DND-41 (cell line): ENCODE measurements at regions not wholly inside any gene's neighbourhood (a gene's known extent, or its start where the extent isn't known, plus 50 kb on each side); places are given as distances from the start of the nearest gene placed in this dataset.

Experiments
- ATAC-seq: fragments of 200-7000 bp; cut with Tn5 transposase; 3 replicates; pipeline ENCODE4 v1.9.1; 2021; ENCODE audit warnings: low read depth; ENCODE audit not compliant: insufficient read depth
- DNase-seq: peaks from one replicate; pipeline ENCODE4 v3.0.0-alpha.2; 2020
- H2AFZ ChIP-seq: 2 replicates; pipeline ENCODE4 v1.6.0; 2012; ENCODE audit warnings: low read depth, low read length
- H3K27ac ChIP-seq: 2 replicates; pipeline ENCODE4 v1.5.1; 2012; ENCODE audit warnings: low read length, inconsistent platforms
- H3K27me3 ChIP-seq: fragments of 200-600 bp; sonication (generic); 2 replicates; pipeline ENCODE4 v1.6.0; 2012; ENCODE audit warnings: low read length, mild to moderate bottlenecking, inconsistent platforms; ENCODE audit not compliant: insufficient read depth, poor library complexity
- H3K36me3 ChIP-seq: 2 replicates; pipeline ENCODE4 v1.5.1; 2012; ENCODE audit warnings: low read length, inconsistent platforms; ENCODE audit not compliant: insufficient read depth
- H3K4me1 ChIP-seq: 2 replicates; pipeline ENCODE4 v1.5.1; 2012; ENCODE audit warnings: mild to moderate bottlenecking, low read length; ENCODE audit not compliant: insufficient read depth
- H3K4me2 ChIP-seq: 2 replicates; pipeline ENCODE4 v1.6.0; 2012; ENCODE audit warnings: mild to moderate bottlenecking, moderate library complexity, low read length, inconsistent platforms; ENCODE audit not compliant: insufficient read depth
- H3K4me3 ChIP-seq, 2 experiments: fragments of 200-600 bp in 1 of 2; shearing (Covaris generic) in 1 of 2; 2 replicates each; pipeline ENCODE4 v1.5.1; 2012 to 2016; ENCODE audit warnings: inconsistent platforms in 2 of 2, low read length in 2 of 2, mild to moderate bottlenecking in 2 of 2, low read depth in 1 of 2, moderate library complexity in 1 of 2
- H3K79me2 ChIP-seq: 2 replicates; pipeline ENCODE4 v1.6.0; 2012; ENCODE audit warnings: low read length, inconsistent platforms; ENCODE audit not compliant: insufficient read depth
- H3K9ac ChIP-seq: 2 replicates; pipeline ENCODE4 v1.6.0; 2012; ENCODE audit warnings: low read depth, mild to moderate bottlenecking, inconsistent platforms, low read length, moderate library complexity
- H3K9me3 ChIP-seq: 2 replicates; pipeline ENCODE4 v1.5.1; 2012; ENCODE audit warnings: low read length, moderate library complexity, mild to moderate bottlenecking, inconsistent platforms; ENCODE audit not compliant: insufficient read depth, severe bottlenecking
- H4K20me1 ChIP-seq: 2 replicates; pipeline ENCODE4 v1.6.0; 2012; ENCODE audit warnings: low read length; ENCODE audit not compliant: insufficient read depth
- EZH2 ChIP-seq: IDR thresholded peaks from 3 replicates; pipeline ENCODE4 v1.6.1; 2012; ENCODE audit warnings: borderline replicate concordance, low read depth, mild to moderate bottlenecking, moderate library complexity, low read length, inconsistent platforms; ENCODE audit not compliant: severe bottlenecking
- TF ChIP-seq, protein P1 (sequence below): IDR thresholded peaks from 2 replicates; pipeline ENCODE4 v1.5.1; 2012; ENCODE audit warnings: borderline replicate concordance, low read length, moderate library complexity, mild to moderate bottlenecking; ENCODE audit not compliant: poor library complexity, severe bottlenecking; ENCODE audit errors: extremely low read depth

DNA sequence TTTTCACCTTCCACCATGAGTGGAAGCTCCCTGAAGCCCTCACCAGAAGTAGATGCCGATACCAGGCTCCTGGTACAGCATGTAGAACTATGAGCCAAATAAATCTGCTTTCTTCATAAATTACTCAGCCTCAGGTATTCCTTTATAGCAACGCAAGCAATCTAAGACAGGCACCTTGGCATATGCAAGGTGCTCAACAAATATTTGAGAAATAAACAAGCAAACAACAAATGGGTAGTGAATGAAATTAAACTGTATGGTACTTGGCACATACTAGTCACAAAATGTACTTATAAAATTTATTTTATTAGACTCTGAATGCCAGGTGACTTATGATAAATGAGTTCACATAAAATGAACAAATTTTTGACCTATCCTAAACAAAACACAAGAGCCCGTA, 220.3 kb downstream of the MAFB start:
- H2AFZ ChIP-seq: no peak overlapping the region
- H3K36me3 ChIP-seq: no peaks in the 10 kb centered on the region
- no peaks in the 10 kb centered on the region for H3K9me3 ChIP-seq
- DNase-seq: no peak
- H3K79me2 ChIP-seq: no peaks in the 10 kb centered on the region
- H4K20me1 ChIP-seq: no peaks in the 10 kb centered on the region
- H3K27me3 ChIP-seq: peaks cover 5% of the 10 kb centered on the region
- H3K4me1 ChIP-seq: no peaks in the 10 kb centered on the region
- TF ChIP-seq, protein P1, sequence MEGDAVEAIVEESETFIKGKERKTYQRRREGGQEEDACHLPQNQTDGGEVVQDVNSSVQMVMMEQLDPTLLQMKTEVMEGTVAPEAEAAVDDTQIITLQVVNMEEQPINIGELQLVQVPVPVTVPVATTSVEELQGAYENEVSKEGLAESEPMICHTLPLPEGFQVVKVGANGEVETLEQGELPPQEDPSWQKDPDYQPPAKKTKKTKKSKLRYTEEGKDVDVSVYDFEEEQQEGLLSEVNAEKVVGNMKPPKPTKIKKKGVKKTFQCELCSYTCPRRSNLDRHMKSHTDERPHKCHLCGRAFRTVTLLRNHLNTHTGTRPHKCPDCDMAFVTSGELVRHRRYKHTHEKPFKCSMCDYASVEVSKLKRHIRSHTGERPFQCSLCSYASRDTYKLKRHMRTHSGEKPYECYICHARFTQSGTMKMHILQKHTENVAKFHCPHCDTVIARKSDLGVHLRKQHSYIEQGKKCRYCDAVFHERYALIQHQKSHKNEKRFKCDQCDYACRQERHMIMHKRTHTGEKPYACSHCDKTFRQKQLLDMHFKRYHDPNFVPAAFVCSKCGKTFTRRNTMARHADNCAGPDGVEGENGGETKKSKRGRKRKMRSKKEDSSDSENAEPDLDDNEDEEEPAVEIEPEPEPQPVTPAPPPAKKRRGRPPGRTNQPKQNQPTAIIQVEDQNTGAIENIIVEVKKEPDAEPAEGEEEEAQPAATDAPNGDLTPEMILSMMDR: no peak
- no peak for TF ChIP-seq EZH2
- ATAC-seq: no peak
- H3K4me2 ChIP-seq: no peak overlapping the region
- H3K4me3 ChIP-seq: no peak overlapping the region
- H3K27ac ChIP-seq: no peak overlapping the region
- H3K9ac ChIP-seq: no peak overlapping the region

DNA sequence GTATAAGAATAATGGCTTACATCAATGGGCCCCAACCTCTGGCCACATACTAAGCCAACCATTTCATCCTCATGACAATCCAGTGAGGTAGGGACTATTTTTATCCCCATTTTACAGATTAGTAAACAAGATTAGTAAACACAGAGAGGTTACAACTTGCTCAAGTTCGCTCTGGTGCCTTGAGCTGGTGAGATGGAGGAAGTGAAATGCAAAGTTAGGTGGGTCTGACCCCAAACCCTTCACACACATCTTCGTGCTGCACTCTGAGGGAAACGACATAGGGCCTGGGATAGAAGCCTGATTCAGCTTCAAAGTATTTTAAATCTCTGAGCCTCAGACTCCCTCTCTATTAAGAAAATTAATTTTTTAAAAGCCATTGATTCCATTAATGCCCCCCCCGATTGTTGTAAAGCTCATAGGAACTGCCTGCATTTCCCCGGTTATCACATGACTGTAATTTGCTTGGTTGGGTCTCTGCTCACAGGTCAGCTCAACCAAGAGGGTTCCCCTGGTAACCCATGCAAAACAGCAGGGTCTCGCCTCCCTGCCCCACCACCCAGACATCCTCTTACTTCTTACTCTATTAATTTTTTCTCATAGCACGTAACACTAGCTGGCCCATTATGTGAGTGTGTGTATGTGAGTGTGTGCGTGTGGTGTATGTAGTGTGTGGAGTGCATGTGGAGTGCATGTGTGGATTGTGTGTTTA, 221.2 kb downstream of the MAFB start:
- no peak overlapping the region for H2AFZ ChIP-seq
- H3K79me2 ChIP-seq: no peaks in the 10 kb centered on the region
- TF ChIP-seq, protein P1: no peak
- no peak for TF ChIP-seq EZH2
- H3K4me2 ChIP-seq: no peak overlapping the region
- no peak overlapping the region for H3K9ac ChIP-seq
- no peak overlapping the region for H3K4me3 ChIP-seq
- no peak for DNase-seq
- no peak overlapping the region for H3K27ac ChIP-seq
- H3K9me3 ChIP-seq: no peaks in the 10 kb centered on the region
- no peak for ATAC-seq
- H3K36me3 ChIP-seq: no peaks in the 10 kb centered on the region
- no peaks in the 10 kb centered on the region for H4K20me1 ChIP-seq
- H3K4me1 ChIP-seq: no peaks in the 10 kb centered on the region
- no peaks in the 10 kb centered on the region for H3K27me3 ChIP-seq

DNA sequence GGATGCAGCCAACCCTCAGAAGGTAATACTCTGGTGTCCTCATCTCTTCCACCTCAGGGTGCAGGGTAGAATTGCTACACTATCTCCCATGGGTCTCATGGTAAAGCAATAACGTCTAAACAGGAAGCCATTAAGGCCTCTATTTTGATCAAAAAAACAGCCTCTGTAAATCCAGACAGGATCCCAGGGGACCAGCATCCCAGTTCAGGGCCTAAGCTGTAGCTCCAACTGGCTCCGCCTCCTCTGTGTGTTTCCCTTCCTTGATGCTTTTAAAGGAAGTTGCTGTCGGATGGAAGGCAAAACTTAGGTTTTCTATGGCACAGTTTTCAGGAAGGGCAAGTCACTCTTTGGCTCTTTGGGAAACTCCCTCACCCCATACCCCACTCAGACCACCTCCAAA, 222.0 kb downstream of the MAFB start:
- H2AFZ ChIP-seq: no peak overlapping the region
- ATAC-seq (no peak), DNase-seq (no peak)
- H3K4me2 ChIP-seq: no peak overlapping the region
- H3K4me1 ChIP-seq: no peaks in the 10 kb centered on the region
- no peaks in the 10 kb centered on the region for H4K20me1 ChIP-seq
- TF ChIP-seq EZH2: no peak
- TF ChIP-seq, protein P1: no peak
- no peaks in the 10 kb centered on the region for H3K79me2 ChIP-seq
- H3K9ac ChIP-seq: no peak overlapping the region
- H3K27me3 ChIP-seq: no peaks in the 10 kb centered on the region
- H3K36me3 ChIP-seq: no peaks in the 10 kb centered on the region
- no peak overlapping the region for H3K4me3 ChIP-seq
- no peak overlapping the region for H3K27ac ChIP-seq
- H3K9me3 ChIP-seq: no peaks in the 10 kb centered on the region
